ENCODE measurements at regions not wholly inside any gene's neighbourhood (a gene's known extent, or its start where the extent isn't known, plus 50 kb on each side); places are given as distances from the start of the nearest gene placed in this dataset.

GRCh38 chr2:19554520-19554919 lies 196.1 kb upstream of the OSR1 start:
- no peak overlapping the region for H3K4me3 ChIP-seq (ENCODE audit: low read length)
- TF ChIP-seq, protein P1, sequence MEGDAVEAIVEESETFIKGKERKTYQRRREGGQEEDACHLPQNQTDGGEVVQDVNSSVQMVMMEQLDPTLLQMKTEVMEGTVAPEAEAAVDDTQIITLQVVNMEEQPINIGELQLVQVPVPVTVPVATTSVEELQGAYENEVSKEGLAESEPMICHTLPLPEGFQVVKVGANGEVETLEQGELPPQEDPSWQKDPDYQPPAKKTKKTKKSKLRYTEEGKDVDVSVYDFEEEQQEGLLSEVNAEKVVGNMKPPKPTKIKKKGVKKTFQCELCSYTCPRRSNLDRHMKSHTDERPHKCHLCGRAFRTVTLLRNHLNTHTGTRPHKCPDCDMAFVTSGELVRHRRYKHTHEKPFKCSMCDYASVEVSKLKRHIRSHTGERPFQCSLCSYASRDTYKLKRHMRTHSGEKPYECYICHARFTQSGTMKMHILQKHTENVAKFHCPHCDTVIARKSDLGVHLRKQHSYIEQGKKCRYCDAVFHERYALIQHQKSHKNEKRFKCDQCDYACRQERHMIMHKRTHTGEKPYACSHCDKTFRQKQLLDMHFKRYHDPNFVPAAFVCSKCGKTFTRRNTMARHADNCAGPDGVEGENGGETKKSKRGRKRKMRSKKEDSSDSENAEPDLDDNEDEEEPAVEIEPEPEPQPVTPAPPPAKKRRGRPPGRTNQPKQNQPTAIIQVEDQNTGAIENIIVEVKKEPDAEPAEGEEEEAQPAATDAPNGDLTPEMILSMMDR (conservative IDR thresholded peaks at IDR 0.05; ENCODE audit: low read depth, low read length) = no peak
- no peak for DNase-seq (ENCODE audit: low read depth)

- H3K4me3 ChIP-seq (ENCODE audit: low read length) = no peak overlapping the region
- TF ChIP-seq, protein P1 (conservative IDR thresholded peaks at IDR 0.05; ENCODE audit: low read depth, low read length) = no peak
- no peak for DNase-seq (ENCODE audit: low read depth)
These were observed 193.8 kb upstream of the OSR1 start for GRCh38 chr2:19552270-19552669.

- TF ChIP-seq, protein P1 (conservative IDR thresholded peaks at IDR 0.05; ENCODE audit: low read depth, low read length) = no peak
- H3K4me3 ChIP-seq (ENCODE audit: low read length) = no peak overlapping the region
These were observed 192.3 kb upstream of the OSR1 start for GRCh38 chr2:19550750-19551149.

DNA sequence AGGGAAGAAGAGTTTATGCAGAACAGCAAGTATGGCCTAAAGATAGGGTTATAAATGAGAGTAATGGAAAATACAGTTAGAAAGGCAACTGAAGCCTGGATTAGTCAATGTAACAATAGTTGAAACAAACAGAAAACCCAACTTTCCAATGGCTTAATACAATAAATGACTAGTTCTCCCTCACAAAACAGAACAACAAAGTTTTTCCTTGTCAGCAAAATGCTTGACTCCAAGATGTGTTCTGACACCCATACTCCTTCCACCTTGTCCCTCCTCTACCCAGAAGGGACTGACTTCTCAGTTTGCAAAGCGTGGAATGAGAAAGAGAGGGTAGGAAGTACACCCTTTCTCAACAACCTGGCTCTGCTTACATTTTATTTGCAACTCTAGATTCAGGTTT lies 191.4 kb upstream of the OSR1 start:
- DNase-seq (ENCODE audit: low read depth) = no peak
- H3K4me3 ChIP-seq (ENCODE audit: low read length) = no peak overlapping the region
- TF ChIP-seq, protein P1 (conservative IDR thresholded peaks at IDR 0.05; ENCODE audit: low read depth, low read length) = no peak

More at GRCh38 chr2:19550750-19551149, 192.3 kb upstream of the OSR1 start:
- no peak for DNase-seq (ENCODE audit: low read depth)

- TF ChIP-seq, protein P1 (conservative IDR thresholded peaks at IDR 0.05; ENCODE audit: low read depth, low read length) = no peak
- no peak for DNase-seq (ENCODE audit: low read depth)
- no peak overlapping the region for H3K4me3 ChIP-seq (ENCODE audit: low read length)
These were observed 189.7 kb upstream of the OSR1 start for GRCh38 chr2:19548116-19548515.

DNA sequence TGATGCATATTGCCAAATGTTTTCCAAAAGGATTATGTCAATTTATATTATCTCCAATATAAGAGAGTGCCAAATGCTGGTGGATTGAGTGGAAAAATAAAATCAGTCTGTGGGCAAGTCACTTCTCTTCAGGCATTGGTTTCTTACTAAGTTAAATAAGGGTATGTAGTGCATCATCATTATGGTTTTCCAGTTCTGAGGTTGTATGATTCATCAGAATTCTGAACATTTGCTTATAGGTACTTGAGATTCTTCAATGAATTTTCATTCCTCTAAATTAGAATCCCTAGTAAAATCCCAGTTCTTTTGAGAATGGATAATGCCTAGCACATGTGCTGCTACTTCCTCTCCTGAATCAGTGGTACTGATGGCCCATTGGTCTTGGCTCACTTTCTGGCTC lies 188.9 kb upstream of the OSR1 start:
- no peak for DNase-seq (ENCODE audit: low read depth)
- no peak overlapping the region for H3K4me3 ChIP-seq (ENCODE audit: low read length)
- TF ChIP-seq, protein P1 (conservative IDR thresholded peaks at IDR 0.05; ENCODE audit: low read depth, low read length) = no peak

DNA sequence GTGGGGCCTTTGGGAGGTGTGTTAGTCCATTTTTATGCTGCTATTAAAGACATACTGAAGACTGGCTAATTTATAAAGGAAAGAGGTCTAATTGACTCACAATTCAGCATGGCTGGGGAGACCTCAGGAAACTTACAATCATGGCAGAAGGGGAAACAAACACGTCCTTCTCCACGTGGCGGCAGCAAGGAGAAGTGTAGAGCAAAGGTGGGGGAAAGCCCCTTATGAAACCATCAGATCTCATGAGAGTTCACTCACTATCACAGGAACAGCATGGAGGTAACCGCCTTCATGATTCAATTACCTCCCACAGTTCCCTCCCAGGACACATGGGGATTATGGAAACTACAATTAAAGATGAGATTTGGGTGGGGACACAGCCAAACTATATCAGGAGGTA lies 187.1 kb upstream of the OSR1 start:
- no peak overlapping the region for H3K4me3 ChIP-seq (ENCODE audit: low read length)
- DNase-seq (ENCODE audit: low read depth) = no peak
- TF ChIP-seq, protein P1 (conservative IDR thresholded peaks at IDR 0.05; ENCODE audit: low read depth, low read length) = no peak

Measured in retinal pigment epithelial cell (primary cell).